ENCODE measurements at regions not wholly inside any gene's neighbourhood (a gene's known extent, or its start where the extent isn't known, plus 50 kb on each side); places are given as distances from the start of the nearest gene placed in this dataset.
A peak's percentile ranks its signal among the peaks of the same experiment; 100 is the strongest.
"Not testable (repeated sequence)": the region's sequence is repeated elsewhere in the genome, so short reads cannot be mapped to it uniquely, and the experiment has no call there.

- Histone ChIP-seq H3K36me3 (ENCODE audit: control insufficient read depth in 2 of 2, insufficient read depth in 2 of 2, low read length in 1 of 2) (no peaks in the 10 kb centered on the region), H3K9me3 (ENCODE audit: control insufficient read depth in 2 of 2, insufficient read depth in 1 of 2, low read length in 1 of 2) (no peaks in the 10 kb centered on the region), H3K4me1 (ENCODE audit: control insufficient read depth in 2 of 2, insufficient read depth in 2 of 2, low read length in 2 of 2) (no peaks in the 10 kb centered on the region), H3K4me3 (ENCODE audit: low read length in 2 of 2) (no peak overlapping the region), H3K27ac (ENCODE audit: low read depth in 1 of 2, low read length in 1 of 2) (no peak overlapping the region), H3K27me3 (ENCODE audit: control insufficient read depth in 2 of 2, insufficient read depth in 1 of 2, low read length in 1 of 2) (no peaks in the 10 kb centered on the region)
- DNase-seq (ENCODE audit: low read depth in 6 of 9, low spot score in 9 of 9) = no peak
- whole genome bisulfite sequencing = 94% methylated on average over 6 of the region's 6 CpGs
Observed at GRCh38 chr2:109690457-109690821, 76.3 kb downstream of the SOWAHC start.

GRCh38 chr2:109690822-109691541 lies 76.8 kb downstream of the SOWAHC start:
- DNase-seq (ENCODE audit: low read depth in 6 of 9, low spot score in 9 of 9) = no peak
- H3K4me1 ChIP-seq (ENCODE audit: control insufficient read depth in 2 of 2, insufficient read depth in 2 of 2, low read length in 2 of 2) = no peaks in the 10 kb centered on the region
- H3K27me3 ChIP-seq (ENCODE audit: control insufficient read depth in 2 of 2, insufficient read depth in 1 of 2, low read length in 1 of 2) = no peaks in the 10 kb centered on the region
- H3K9me3 ChIP-seq (ENCODE audit: control insufficient read depth in 2 of 2, insufficient read depth in 1 of 2, low read length in 1 of 2) = no peaks in the 10 kb centered on the region
- no peak overlapping the region for H3K4me3 ChIP-seq (ENCODE audit: low read length in 2 of 2)
- no peak overlapping the region for H3K27ac ChIP-seq (ENCODE audit: low read depth in 1 of 2, low read length in 1 of 2)
- WGBS = 94% methylated on average over 7 of the region's 7 CpGs
- no peaks in the 10 kb centered on the region for H3K36me3 ChIP-seq (ENCODE audit: control insufficient read depth in 2 of 2, insufficient read depth in 2 of 2, low read length in 1 of 2)

DNA sequence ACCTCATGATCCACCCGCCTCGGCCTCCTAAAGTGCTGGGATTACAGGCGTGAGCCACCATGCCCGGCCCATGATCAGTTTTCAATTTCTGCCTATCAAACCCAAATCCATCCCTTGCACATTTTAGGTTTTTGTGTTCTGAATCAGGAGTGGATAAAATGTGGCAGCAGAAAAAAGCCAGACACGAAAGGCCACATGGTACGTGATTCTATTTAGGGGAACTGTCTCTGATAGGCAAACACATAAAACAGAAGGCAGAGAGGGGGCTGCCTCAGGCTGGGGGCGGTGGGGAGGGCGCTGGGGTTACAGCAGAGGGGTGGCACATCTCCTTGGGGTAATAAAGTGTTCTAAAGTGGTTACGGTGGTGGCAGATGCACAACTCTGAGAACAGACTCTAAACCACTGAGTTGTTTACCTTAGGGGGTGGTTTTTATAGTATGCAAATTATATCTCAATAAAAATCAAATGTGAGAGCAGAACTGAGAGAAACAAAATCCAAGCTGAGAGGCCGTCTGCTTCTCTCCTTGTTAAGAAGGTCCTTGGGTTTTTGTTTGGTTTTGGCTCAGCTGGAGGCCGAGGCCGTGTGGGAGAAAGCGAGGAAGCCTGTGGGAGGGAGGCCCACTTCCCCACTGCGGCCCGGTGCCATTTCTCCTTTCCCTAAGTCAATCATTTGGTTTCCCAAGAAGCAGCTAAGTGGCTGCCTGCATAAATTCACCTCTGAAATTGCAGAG lies 78.0 kb downstream of the SOWAHC start:
- peak in 1 of 9 donors; percentile 7 for DNase-seq (ENCODE audit: low read depth in 6 of 9, low spot score in 9 of 9)
- Histone ChIP-seq H3K27me3 (ENCODE audit: control insufficient read depth in 2 of 2, insufficient read depth in 1 of 2, low read length in 1 of 2) (no peaks in the 10 kb centered on the region), H3K4me3 (ENCODE audit: low read length in 2 of 2) (no peak overlapping the region), H3K9me3 (ENCODE audit: control insufficient read depth in 2 of 2, insufficient read depth in 1 of 2, low read length in 1 of 2) (no peaks in the 10 kb centered on the region), H3K4me1 (ENCODE audit: control insufficient read depth in 2 of 2, insufficient read depth in 2 of 2, low read length in 2 of 2) (no peaks in the 10 kb centered on the region), H3K36me3 (ENCODE audit: control insufficient read depth in 2 of 2, insufficient read depth in 2 of 2, low read length in 1 of 2) (no peaks in the 10 kb centered on the region), H3K27ac (ENCODE audit: low read depth in 1 of 2, low read length in 1 of 2) (no peak overlapping the region)
- WGBS = 78% methylated on average over 15 of the region's 15 CpGs

GRCh38 chr2:109692831-109693230 lies 78.7 kb downstream of the SOWAHC start:
- H3K27me3 ChIP-seq (ENCODE audit: control insufficient read depth in 2 of 2, insufficient read depth in 1 of 2, low read length in 1 of 2); H3K27ac ChIP-seq (ENCODE audit: low read depth in 1 of 2, low read length in 1 of 2); H3K4me3 ChIP-seq (ENCODE audit: low read length in 2 of 2); H3K4me1 ChIP-seq (ENCODE audit: control insufficient read depth in 2 of 2, insufficient read depth in 2 of 2, low read length in 2 of 2); DNase-seq (ENCODE audit: low read depth in 6 of 9, low spot score in 9 of 9); H3K36me3 ChIP-seq (ENCODE audit: control insufficient read depth in 2 of 2, insufficient read depth in 2 of 2, low read length in 1 of 2); H3K9me3 ChIP-seq (ENCODE audit: control insufficient read depth in 2 of 2, insufficient read depth in 1 of 2, low read length in 1 of 2): not testable (repeated sequence)
- WGBS = 88% methylated on average over 9 of the region's 9 CpGs

DNA sequence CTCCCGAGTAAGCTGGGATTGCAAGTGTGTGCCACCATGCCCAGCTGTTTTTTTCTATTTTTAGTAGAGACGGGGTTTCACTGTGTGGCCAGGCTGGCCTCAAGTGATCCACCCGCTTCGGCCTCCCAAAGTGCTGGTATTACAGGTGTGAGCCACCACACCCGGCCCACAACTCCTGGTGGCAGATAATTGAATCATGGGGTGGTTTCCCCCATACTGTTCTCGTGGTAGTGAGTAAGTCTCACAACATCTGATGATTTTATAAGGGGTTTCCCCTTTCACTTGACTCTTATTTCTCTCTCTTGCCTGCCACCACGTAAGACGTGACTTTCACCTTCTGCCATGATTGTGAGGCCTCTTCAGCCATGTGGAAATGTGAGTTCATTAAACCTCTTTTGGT lies 79.1 kb downstream of the SOWAHC start:
- not testable (repeated sequence) for H3K27ac ChIP-seq (ENCODE audit: low read depth in 1 of 2, low read length in 1 of 2); H3K4me3 ChIP-seq (ENCODE audit: low read length in 2 of 2); H3K36me3 ChIP-seq (ENCODE audit: control insufficient read depth in 2 of 2, insufficient read depth in 2 of 2, low read length in 1 of 2); H3K27me3 ChIP-seq (ENCODE audit: control insufficient read depth in 2 of 2, insufficient read depth in 1 of 2, low read length in 1 of 2); H3K4me1 ChIP-seq (ENCODE audit: control insufficient read depth in 2 of 2, insufficient read depth in 2 of 2, low read length in 2 of 2); DNase-seq (ENCODE audit: low read depth in 6 of 9, low spot score in 9 of 9); H3K9me3 ChIP-seq (ENCODE audit: control insufficient read depth in 2 of 2, insufficient read depth in 1 of 2, low read length in 1 of 2)
- 92% methylated on average over 8 of the region's 8 CpGs for WGBS

- no peaks in the 10 kb centered on the region for H3K9me3 ChIP-seq (ENCODE audit: control insufficient read depth in 2 of 2, insufficient read depth in 1 of 2, low read length in 1 of 2)
- no peaks in the 10 kb centered on the region for H3K36me3 ChIP-seq (ENCODE audit: control insufficient read depth in 2 of 2, insufficient read depth in 2 of 2, low read length in 1 of 2)
- no peak overlapping the region for H3K4me3 ChIP-seq (ENCODE audit: low read length in 2 of 2)
- DNase-seq (ENCODE audit: low read depth in 6 of 9, low spot score in 9 of 9) = no peak
- H3K27ac ChIP-seq (ENCODE audit: low read depth in 1 of 2, low read length in 1 of 2) = no peak overlapping the region
- no peaks in the 10 kb centered on the region for H3K27me3 ChIP-seq (ENCODE audit: control insufficient read depth in 2 of 2, insufficient read depth in 1 of 2, low read length in 1 of 2)
- H3K4me1 ChIP-seq (ENCODE audit: control insufficient read depth in 2 of 2, insufficient read depth in 2 of 2, low read length in 2 of 2) = no peaks in the 10 kb centered on the region
- WGBS = 92% methylated on average over 2 of the region's 2 CpGs
Observed at GRCh38 chr2:109694190-109694589, 80.0 kb downstream of the SOWAHC start.

GRCh38 chr2:109695290-109695689 lies 81.1 kb downstream of the SOWAHC start:
- H3K9me3 ChIP-seq (ENCODE audit: control insufficient read depth in 2 of 2, insufficient read depth in 1 of 2, low read length in 1 of 2) = no peaks in the 10 kb centered on the region
- 92% methylated on average over 2 of the region's 2 CpGs for WGBS
- H3K27me3 ChIP-seq (ENCODE audit: control insufficient read depth in 2 of 2, insufficient read depth in 1 of 2, low read length in 1 of 2) = peaks cover 0 to 2% of the 10 kb centered on the region in 2 donors
- no peak for DNase-seq (ENCODE audit: low read depth in 6 of 9, low spot score in 9 of 9)
- H3K4me1 ChIP-seq (ENCODE audit: control insufficient read depth in 2 of 2, insufficient read depth in 2 of 2, low read length in 2 of 2) = no peaks in the 10 kb centered on the region
- no peak overlapping the region for H3K4me3 ChIP-seq (ENCODE audit: low read length in 2 of 2)
- no peaks in the 10 kb centered on the region for H3K36me3 ChIP-seq (ENCODE audit: control insufficient read depth in 2 of 2, insufficient read depth in 2 of 2, low read length in 1 of 2)
- H3K27ac ChIP-seq (ENCODE audit: low read depth in 1 of 2, low read length in 1 of 2) = no peak overlapping the region

DNA sequence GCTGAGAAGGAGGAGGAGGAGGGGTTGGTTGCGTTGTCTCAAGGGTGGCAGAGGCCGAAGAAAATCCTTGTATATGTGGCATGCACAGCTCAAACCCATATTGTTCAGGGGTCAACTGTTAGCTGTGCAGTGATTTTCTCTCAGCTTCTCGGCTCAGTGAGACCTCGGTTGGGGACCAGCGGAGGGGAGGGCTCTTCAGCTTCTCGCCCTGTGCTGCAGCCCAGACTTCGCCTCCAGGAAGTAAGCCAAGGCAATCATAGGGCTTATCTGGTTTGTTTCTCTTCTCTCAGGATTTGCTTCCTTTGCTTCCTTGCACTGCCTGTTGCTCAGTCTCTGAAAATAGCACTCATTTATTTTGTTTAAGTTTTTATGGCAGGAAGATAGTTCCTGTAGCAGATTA lies 85.5 kb downstream of the SOWAHC start:
- Histone ChIP-seq H3K4me1 (ENCODE audit: control insufficient read depth in 2 of 2, insufficient read depth in 2 of 2, low read length in 2 of 2) (no peaks in the 10 kb centered on the region), H3K27ac (ENCODE audit: low read depth in 1 of 2, low read length in 1 of 2) (no peak overlapping the region), H3K27me3 (ENCODE audit: control insufficient read depth in 2 of 2, insufficient read depth in 1 of 2, low read length in 1 of 2) (peaks cover 0 to 2% of the 10 kb centered on the region in 2 donors), H3K36me3 (ENCODE audit: control insufficient read depth in 2 of 2, insufficient read depth in 2 of 2, low read length in 1 of 2) (no peaks in the 10 kb centered on the region), H3K9me3 (ENCODE audit: control insufficient read depth in 2 of 2, insufficient read depth in 1 of 2, low read length in 1 of 2) (no peaks in the 10 kb centered on the region), H3K4me3 (ENCODE audit: low read length in 2 of 2) (no peak overlapping the region)
- 86% methylated on average over 7 of the region's 7 CpGs for WGBS
- no peak for DNase-seq (ENCODE audit: low read depth in 6 of 9, low spot score in 9 of 9)

GRCh38 chr2:109700680-109701274 lies 86.6 kb downstream of the SOWAHC start:
- no peak for DNase-seq (ENCODE audit: low read depth in 6 of 9, low spot score in 9 of 9)
- Histone ChIP-seq H3K4me3 (ENCODE audit: low read length in 2 of 2) (no peak overlapping the region), H3K27ac (ENCODE audit: low read depth in 1 of 2, low read length in 1 of 2) (no peak overlapping the region), H3K36me3 (ENCODE audit: control insufficient read depth in 2 of 2, insufficient read depth in 2 of 2, low read length in 1 of 2) (no peaks in the 10 kb centered on the region), H3K9me3 (ENCODE audit: control insufficient read depth in 2 of 2, insufficient read depth in 1 of 2, low read length in 1 of 2) (no peaks in the 10 kb centered on the region), H3K4me1 (ENCODE audit: control insufficient read depth in 2 of 2, insufficient read depth in 2 of 2, low read length in 2 of 2) (no peaks in the 10 kb centered on the region), H3K27me3 (ENCODE audit: control insufficient read depth in 2 of 2, insufficient read depth in 1 of 2, low read length in 1 of 2) (peaks cover 0 to 2% of the 10 kb centered on the region in 2 donors)
- WGBS = 95% methylated on average over 11 of the region's 11 CpGs

All from thymus (tissue), 11 donors.